OCI-LY3 (cell line): ENCODE measurements at regions not wholly inside any gene's neighbourhood (a gene's known extent, or its start where the extent isn't known, plus 50 kb on each side); places are given as distances from the start of the nearest gene placed in this dataset.

ENCODE experiments used
- H2AFZ ChIP-seq: fragments of 200-600, 300-600 bp; shearing (Covaris generic); 2 replicates; pipeline ENCODE4 v1.6.0; 2014; ENCODE audit warnings: antibody characterized with exemption, low read depth, low read length
- H3K27ac ChIP-seq: fragments of 200-600, 300-600 bp; sonication (generic); 2 replicates; pipeline ENCODE4 v1.5.1; 2014; ENCODE audit warnings: mild to moderate bottlenecking, low read length, moderate library complexity, mixed read lengths
- H3K27me3 ChIP-seq: fragments of 200-600, 300-600 bp; sonication (generic); 2 replicates; pipeline ENCODE4 v1.6.1; 2014; ENCODE audit warnings: low read depth, low read length, mixed read lengths
- H3K36me3 ChIP-seq: fragments of 200-600, 300-600 bp; sonication (generic); replicated peaks from 2 replicates; pipeline ENCODE3; 2014; ENCODE audit warnings: low read depth, low read length, mixed read lengths
- H3K4me1 ChIP-seq: fragments of 300-600, 200-600 bp; sonication (generic); 2 replicates; pipeline ENCODE4 v1.6.1; 2014; ENCODE audit warnings: low read length, mixed read lengths
- H3K4me2 ChIP-seq: fragments of 200-600, 300-600 bp; sonication (generic); 2 replicates; pipeline ENCODE4 v1.6.1; 2014; ENCODE audit warnings: low read length, mixed read lengths
- H3K4me3 ChIP-seq: fragments of 300-600, 200-600 bp; sonication (generic); 2 replicates; pipeline ENCODE4 v1.5.1; 2014; ENCODE audit warnings: antibody characterized with exemption, mild to moderate bottlenecking, low read length, moderate library complexity
- H3K79me2 ChIP-seq: fragments of 300-600, 200-600 bp; shearing (Covaris generic); 2 replicates; pipeline ENCODE4 v1.6.1; 2014; ENCODE audit warnings: mild to moderate bottlenecking, low read length, mixed read lengths
- H3K9ac ChIP-seq: fragments of 300-600, 200-600 bp; shearing (Covaris generic); 2 replicates; pipeline ENCODE4 v1.6.0; 2014; ENCODE audit warnings: mild to moderate bottlenecking, low read length, moderate library complexity
- H3K9me3 ChIP-seq: fragments of 200-600, 300-600 bp; shearing (Covaris generic); 2 replicates; pipeline ENCODE4 v1.6.1; 2014; ENCODE audit warnings: low read length, mixed read lengths; ENCODE audit not compliant: insufficient read depth
- H4K20me1 ChIP-seq: fragments of 200-600, 300-600 bp; sonication (generic); 2 replicates; pipeline ENCODE4 v1.6.1; 2016; ENCODE audit warnings: low read length, mixed read lengths; ENCODE audit not compliant: insufficient read depth
- EZH2phosphoT487 ChIP-seq: fragments of 200-600 bp; shearing (Covaris generic); IDR thresholded peaks from 2 replicates; pipeline ENCODE4 v1.6.1; 2018; ENCODE audit warnings: antibody characterized with exemption, mixed run types, low read depth
- TF ChIP-seq, protein P1 (sequence below): fragments of 200-600, 300-600 bp; sonication (generic); IDR thresholded peaks from 2 replicates; pipeline ENCODE4 v1.5.1; 2014; ENCODE audit warnings: antibody characterized with exemption, low read length, low read depth

DNA sequence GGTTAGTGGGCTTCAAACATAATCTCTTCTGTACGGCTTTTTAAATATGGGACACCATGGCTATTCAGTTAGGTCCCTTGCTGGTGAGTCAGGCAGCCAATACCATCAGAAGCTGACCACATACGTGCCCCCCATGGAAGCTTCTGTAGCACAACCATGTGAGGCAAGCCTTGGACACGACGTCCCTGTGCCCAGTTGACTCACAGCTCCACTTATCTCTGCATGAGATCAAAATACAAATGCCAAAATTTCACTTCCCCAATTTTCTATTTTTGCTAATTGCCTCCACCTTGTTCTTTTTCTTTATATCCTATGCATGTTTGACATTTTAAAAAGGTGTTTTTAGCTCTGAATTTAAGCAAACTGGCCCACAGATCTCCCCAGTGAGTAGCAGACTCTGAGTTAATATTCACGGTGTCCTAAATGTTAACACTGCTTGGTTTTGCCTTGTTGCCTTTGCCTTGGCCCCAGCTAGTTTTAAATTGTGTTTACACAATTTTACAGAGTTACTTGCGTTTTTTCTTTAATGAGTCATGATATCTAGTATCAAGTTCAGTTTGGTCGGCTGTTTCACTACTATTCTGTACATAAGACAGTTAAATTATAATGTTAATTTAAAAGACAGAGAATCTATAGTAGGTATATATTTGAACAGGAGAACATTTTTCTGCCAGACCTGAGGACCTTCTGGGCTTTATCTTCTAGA, 77.5 kb downstream of the CDCA7 start:
- Histone ChIP-seq H3K4me2 (peak overlapping the region; percentile 53), H3K9ac (no peak overlapping the region), H2AFZ (no peak overlapping the region), H3K36me3 (no peaks in the 10 kb centered on the region), H3K9me3 (no peaks in the 10 kb centered on the region), H3K4me3 (no peak overlapping the region), H3K4me1 (peaks cover 12% of the 10 kb centered on the region), H3K79me2 (no peaks in the 10 kb centered on the region), H3K27ac (no peak overlapping the region), H4K20me1 (no peaks in the 10 kb centered on the region), H3K27me3 (peaks cover 30% of the 10 kb centered on the region)
- TF ChIP-seq, protein P1, sequence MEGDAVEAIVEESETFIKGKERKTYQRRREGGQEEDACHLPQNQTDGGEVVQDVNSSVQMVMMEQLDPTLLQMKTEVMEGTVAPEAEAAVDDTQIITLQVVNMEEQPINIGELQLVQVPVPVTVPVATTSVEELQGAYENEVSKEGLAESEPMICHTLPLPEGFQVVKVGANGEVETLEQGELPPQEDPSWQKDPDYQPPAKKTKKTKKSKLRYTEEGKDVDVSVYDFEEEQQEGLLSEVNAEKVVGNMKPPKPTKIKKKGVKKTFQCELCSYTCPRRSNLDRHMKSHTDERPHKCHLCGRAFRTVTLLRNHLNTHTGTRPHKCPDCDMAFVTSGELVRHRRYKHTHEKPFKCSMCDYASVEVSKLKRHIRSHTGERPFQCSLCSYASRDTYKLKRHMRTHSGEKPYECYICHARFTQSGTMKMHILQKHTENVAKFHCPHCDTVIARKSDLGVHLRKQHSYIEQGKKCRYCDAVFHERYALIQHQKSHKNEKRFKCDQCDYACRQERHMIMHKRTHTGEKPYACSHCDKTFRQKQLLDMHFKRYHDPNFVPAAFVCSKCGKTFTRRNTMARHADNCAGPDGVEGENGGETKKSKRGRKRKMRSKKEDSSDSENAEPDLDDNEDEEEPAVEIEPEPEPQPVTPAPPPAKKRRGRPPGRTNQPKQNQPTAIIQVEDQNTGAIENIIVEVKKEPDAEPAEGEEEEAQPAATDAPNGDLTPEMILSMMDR: no peak

DNA sequence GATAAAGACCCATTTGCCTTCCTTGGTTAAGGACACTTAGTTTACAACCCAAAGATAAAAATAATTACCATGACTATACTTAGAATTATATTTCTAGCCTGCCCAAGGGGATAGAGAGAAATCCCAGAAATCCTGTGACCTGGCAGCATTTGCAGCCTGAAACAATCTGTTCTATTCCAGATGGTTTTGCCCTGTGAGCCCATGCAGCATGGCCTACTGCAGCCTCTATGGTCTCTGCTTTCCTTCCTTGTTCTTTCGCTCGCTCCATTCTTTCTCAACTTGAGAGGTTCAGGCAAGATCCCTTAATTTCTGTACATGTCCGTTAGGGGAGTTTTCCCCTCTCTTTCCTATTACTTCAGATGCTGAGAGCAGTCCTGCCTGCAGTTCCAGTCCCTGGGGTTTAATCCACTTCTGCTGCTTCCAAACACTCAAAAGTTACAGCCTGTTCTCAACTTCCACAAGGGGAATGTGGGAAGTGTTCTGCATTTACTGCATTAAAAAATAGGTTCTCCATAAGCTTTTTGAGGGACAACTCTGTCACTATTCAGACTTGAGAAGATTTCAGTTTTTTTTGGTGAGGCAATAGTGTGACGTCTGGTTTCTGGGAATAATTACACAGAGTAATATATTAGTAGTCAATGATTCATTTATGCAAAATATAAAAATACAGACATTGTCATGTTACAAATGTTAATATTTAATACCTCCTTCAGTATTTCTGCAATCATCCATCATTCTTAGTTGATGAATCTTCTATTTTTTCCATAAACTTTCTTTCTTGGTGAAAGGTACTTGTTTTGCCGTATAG, 80.3 kb downstream of the CDCA7 start:
- H4K20me1 ChIP-seq: no peaks in the 10 kb centered on the region
- H3K9ac ChIP-seq: no peak overlapping the region
- H3K27ac ChIP-seq: no peak overlapping the region
- no peaks in the 10 kb centered on the region for H3K9me3 ChIP-seq
- H3K79me2 ChIP-seq: no peaks in the 10 kb centered on the region
- H3K4me1 ChIP-seq: peaks cover 12% of the 10 kb centered on the region
- H3K36me3 ChIP-seq: no peaks in the 10 kb centered on the region
- TF ChIP-seq, protein P1: no peak
- TF ChIP-seq EZH2phosphoT487: no peak
- H3K4me2 ChIP-seq: no peak overlapping the region
- H3K4me3 ChIP-seq: no peak overlapping the region
- H3K27me3 ChIP-seq: peaks cover 37% of the 10 kb centered on the region
- H2AFZ ChIP-seq: no peak overlapping the region

DNA sequence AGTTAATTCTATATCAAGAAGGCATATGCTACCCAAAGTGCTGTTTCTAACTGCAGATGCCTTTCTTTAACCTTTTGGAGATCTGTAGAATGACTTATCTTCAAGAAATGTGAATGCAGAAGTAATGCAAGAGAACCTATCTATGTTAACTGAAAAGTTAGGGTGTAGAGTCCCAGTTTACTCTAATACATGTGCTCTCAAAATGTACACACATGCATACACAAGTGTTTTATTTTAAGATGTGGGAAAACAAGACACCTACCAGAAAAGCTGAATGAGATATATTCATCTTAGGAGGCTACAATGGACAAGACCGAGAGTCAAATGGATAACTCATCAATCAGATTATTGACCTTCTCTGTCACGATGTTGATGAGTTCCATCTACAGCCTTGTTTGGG, 80.9 kb downstream of the CDCA7 start:
- H3K4me3 ChIP-seq: no peak overlapping the region
- no peak overlapping the region for H3K4me2 ChIP-seq
- no peaks in the 10 kb centered on the region for H3K36me3 ChIP-seq
- H3K79me2 ChIP-seq: no peaks in the 10 kb centered on the region
- no peak overlapping the region for H3K27ac ChIP-seq
- H2AFZ ChIP-seq: no peak overlapping the region
- H3K9me3 ChIP-seq: no peaks in the 10 kb centered on the region
- H4K20me1 ChIP-seq: no peaks in the 10 kb centered on the region
- H3K27me3 ChIP-seq: peaks cover 31% of the 10 kb centered on the region
- TF ChIP-seq, protein P1: no peak
- TF ChIP-seq EZH2phosphoT487: no peak
- H3K4me1 ChIP-seq: peaks cover 12% of the 10 kb centered on the region
- H3K9ac ChIP-seq: no peak overlapping the region

DNA sequence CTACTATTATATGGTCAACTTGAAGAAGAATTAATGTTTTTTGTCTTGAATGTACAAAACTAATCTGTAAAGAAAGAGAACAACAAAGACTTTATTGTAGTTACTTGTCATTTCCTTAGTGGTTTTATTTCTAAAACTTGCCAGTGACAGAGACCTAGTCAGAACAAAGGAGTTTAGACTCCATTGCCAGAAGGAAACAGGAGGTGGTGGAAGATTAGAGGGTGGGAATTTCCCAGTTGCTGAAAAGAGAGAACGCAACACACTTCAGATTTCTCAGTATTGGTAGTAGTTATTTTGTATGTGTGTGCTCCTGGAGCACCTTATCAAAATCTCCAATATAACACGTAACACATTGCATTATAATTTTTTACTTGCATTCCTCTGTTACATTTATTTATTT, 81.4 kb downstream of the CDCA7 start:
- no peak overlapping the region for H3K4me2 ChIP-seq
- no peaks in the 10 kb centered on the region for H3K9me3 ChIP-seq
- H3K27ac ChIP-seq: no peak overlapping the region
- peaks cover 30% of the 10 kb centered on the region for H3K27me3 ChIP-seq
- no peaks in the 10 kb centered on the region for H4K20me1 ChIP-seq
- TF ChIP-seq EZH2phosphoT487: no peak
- TF ChIP-seq, protein P1: no peak
- H3K4me3 ChIP-seq: no peak overlapping the region
- H3K9ac ChIP-seq: no peak overlapping the region
- no peaks in the 10 kb centered on the region for H3K36me3 ChIP-seq
- no peak overlapping the region for H2AFZ ChIP-seq
- H3K79me2 ChIP-seq: no peaks in the 10 kb centered on the region
- H3K4me1 ChIP-seq: peaks cover 12% of the 10 kb centered on the region
